Upper lobe of right lung (tissue), 1 donor: ENCODE measurements at regions not wholly inside any gene's neighbourhood (a gene's known extent, or its start where the extent isn't known, plus 50 kb on each side); places are given as distances from the start of the nearest gene placed in this dataset.

Experiments
- ATAC-seq: fragments of 200-7000 bp; cut with Tn5 transposase; one replicate; pipeline ENCODE4 v1.9.1; 2020; ENCODE audit warnings: mild to moderate bottlenecking, moderate library complexity
- DNase-seq: peaks from one replicate; pipeline ENCODE4 v3.0.0-alpha.2; 2020
- H3K27ac ChIP-seq: fragments of 200-600 bp; one replicate; pipeline ENCODE4 v1.8.0; 2022
- H3K27me3 ChIP-seq: fragments of 200-600 bp; one replicate; pipeline ENCODE4 v1.8.0; 2022; ENCODE audit warnings: mild to moderate bottlenecking
- H3K36me3 ChIP-seq: fragments of 200-600 bp; one replicate; pipeline ENCODE4 v1.8.0; 2022
- H3K4me1 ChIP-seq: fragments of 200-600 bp; one replicate; pipeline ENCODE4 v1.8.0; 2022
- H3K4me3 ChIP-seq: fragments of 200-600 bp; one replicate; pipeline ENCODE4 v1.8.0; 2022; ENCODE audit warnings: mild to moderate bottlenecking
- H3K9me3 ChIP-seq: fragments of 200-600 bp; one replicate; pipeline ENCODE4 v1.8.0; 2022
- CTCF ChIP-seq: fragments of 200-600 bp; IDR thresholded peaks from one replicate; pipeline ENCODE4 v1.8.0; 2022; ENCODE audit warnings: antibody characterized with exemption
- intact Hi-C: fragments of 100-400 bp; cut with DNase I; formaldehyde crosslinking; loops from one replicate; pipeline ENCODE4 v1.11.0; 2022
- donor health status: DM: no; HTN: yes; CAD: no; lungs with severe emphysema.

- peak; percentile 73 for TF ChIP-seq CTCF
- no peaks in the 10 kb centered on the region for H3K27me3 ChIP-seq
- DNase-seq (peak; percentile 71), ATAC-seq (peak; percentile 92)
- intact Hi-C loops: no loop called here
- no peaks in the 10 kb centered on the region for H3K9me3 ChIP-seq
- no peaks in the 10 kb centered on the region for H3K36me3 ChIP-seq
- H3K27ac ChIP-seq: no peak overlapping the region
- no peaks in the 10 kb centered on the region for H3K4me1 ChIP-seq
- H3K4me3 ChIP-seq: no peak overlapping the region
These were observed 265.2 kb upstream of the TLE3 start for GRCh38 chr15:70362886-70363285.

- intact Hi-C loops: no loop called here
- Histone ChIP-seq H3K36me3 (no peaks in the 10 kb centered on the region), H3K27ac (no peak overlapping the region), H3K9me3 (no peaks in the 10 kb centered on the region), H3K4me1 (no peaks in the 10 kb centered on the region), H3K27me3 (no peaks in the 10 kb centered on the region), H3K4me3 (no peak overlapping the region)
- ATAC-seq: no peak
- DNase-seq: peak; percentile 26
- no peak for TF ChIP-seq CTCF
These were observed 264.6 kb upstream of the TLE3 start for GRCh38 chr15:70362350-70362749.

- Histone ChIP-seq H3K36me3 (no peaks in the 10 kb centered on the region), H3K27me3 (no peaks in the 10 kb centered on the region), H3K27ac (no peak overlapping the region), H3K4me1 (no peaks in the 10 kb centered on the region), H3K4me3 (no peak overlapping the region), H3K9me3 (no peaks in the 10 kb centered on the region)
- TF ChIP-seq CTCF: no peak
- intact Hi-C loops: no loop called here
- peak; percentile 46 for DNase-seq
- no peak for ATAC-seq
These were observed 264.2 kb upstream of the TLE3 start for GRCh38 chr15:70361891-70362290.

GRCh38 chr15:70361106-70361505, 263.4 kb upstream of the TLE3 start:
- Histone ChIP-seq H3K4me3 (no peak overlapping the region), H3K27ac (no peak overlapping the region), H3K27me3 (no peaks in the 10 kb centered on the region), H3K9me3 (no peaks in the 10 kb centered on the region), H3K4me1 (no peaks in the 10 kb centered on the region), H3K36me3 (no peaks in the 10 kb centered on the region)
- intact Hi-C loops: no loop called here
- ATAC-seq (no peak), DNase-seq (no peak)
- no peak for TF ChIP-seq CTCF

- no peak for ATAC-seq
These were observed 261.3 kb upstream of the TLE3 start for GRCh38 chr15:70358871-70359647.

More at GRCh38 chr15:70358871-70359647, 261.3 kb upstream of the TLE3 start:
- peak; percentile 53 for DNase-seq
- no peaks in the 10 kb centered on the region for H3K4me1 ChIP-seq
- no peaks in the 10 kb centered on the region for H3K9me3 ChIP-seq
- no peaks in the 10 kb centered on the region for H3K36me3 ChIP-seq
- H3K4me3 ChIP-seq: no peak overlapping the region
- H3K27me3 ChIP-seq: no peaks in the 10 kb centered on the region
- intact Hi-C loops: no loop called here
- no peak for TF ChIP-seq CTCF
- no peak overlapping the region for H3K27ac ChIP-seq
